ENCODE measurements at regions not wholly inside any gene's neighbourhood (a gene's known extent, or its start where the extent isn't known, plus 50 kb on each side); places are given as distances from the start of the nearest gene placed in this dataset.
"Not testable (repeated sequence)": the region's sequence is repeated elsewhere in the genome, so short reads cannot be mapped to it uniquely, and the experiment has no call there.

DNA sequence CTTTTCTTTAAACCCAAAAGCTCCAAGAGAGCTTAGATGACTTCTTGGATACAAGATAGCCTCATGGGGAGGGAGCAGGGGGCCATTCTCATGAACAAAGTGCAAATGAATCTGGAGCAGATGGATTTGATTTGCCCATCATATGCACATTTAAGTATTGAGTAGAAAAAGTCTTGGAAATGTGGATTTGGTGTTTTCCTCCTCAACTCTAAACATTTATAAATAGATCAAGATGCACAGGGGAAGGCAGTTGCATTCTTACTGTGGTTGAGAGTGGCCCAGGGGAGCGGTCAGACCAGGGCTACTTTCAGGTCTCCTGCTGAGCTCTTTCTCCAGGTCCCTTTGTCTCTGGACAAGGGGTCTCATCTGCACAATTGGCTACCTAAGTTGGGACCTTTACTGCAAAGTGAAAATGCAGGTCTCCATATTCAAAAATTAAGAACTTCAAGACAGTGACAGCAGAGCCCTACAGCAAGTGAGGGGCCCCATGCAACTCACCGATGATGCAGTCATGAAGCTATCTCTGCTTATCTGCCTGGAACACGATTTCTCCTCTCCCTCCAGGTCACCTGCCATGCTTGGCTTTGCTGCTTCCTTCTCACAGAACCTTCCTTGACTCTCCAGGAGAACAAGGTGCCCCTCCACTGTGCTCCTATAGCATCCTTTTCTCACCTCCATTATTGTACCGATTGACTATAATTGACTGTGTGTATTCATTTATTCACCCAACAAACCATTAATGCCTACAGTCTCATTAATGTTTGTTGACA, 145.4 kb downstream of the LPIN1 start:
- intact Hi-C loops (cut with DNase I; ENCODE audit: low total_unique reads), result no loop called here
- WGBS, 2 donors, result 88% methylated on average over 4 of the region's 4 CpGs
- no peak for DNase-seq (ENCODE audit: low spot score in 2 of 2)
- H3K4me3 ChIP-seq (ENCODE audit: low read depth, poor library complexity, severe bottlenecking), result no peak overlapping the region
- no peak for TF ChIP-seq POLR2A (IDR thresholded peaks at IDR 0.05)
- TF ChIP-seq, protein P1, sequence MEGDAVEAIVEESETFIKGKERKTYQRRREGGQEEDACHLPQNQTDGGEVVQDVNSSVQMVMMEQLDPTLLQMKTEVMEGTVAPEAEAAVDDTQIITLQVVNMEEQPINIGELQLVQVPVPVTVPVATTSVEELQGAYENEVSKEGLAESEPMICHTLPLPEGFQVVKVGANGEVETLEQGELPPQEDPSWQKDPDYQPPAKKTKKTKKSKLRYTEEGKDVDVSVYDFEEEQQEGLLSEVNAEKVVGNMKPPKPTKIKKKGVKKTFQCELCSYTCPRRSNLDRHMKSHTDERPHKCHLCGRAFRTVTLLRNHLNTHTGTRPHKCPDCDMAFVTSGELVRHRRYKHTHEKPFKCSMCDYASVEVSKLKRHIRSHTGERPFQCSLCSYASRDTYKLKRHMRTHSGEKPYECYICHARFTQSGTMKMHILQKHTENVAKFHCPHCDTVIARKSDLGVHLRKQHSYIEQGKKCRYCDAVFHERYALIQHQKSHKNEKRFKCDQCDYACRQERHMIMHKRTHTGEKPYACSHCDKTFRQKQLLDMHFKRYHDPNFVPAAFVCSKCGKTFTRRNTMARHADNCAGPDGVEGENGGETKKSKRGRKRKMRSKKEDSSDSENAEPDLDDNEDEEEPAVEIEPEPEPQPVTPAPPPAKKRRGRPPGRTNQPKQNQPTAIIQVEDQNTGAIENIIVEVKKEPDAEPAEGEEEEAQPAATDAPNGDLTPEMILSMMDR (IDR thresholded peaks at IDR 0.05), result no peak

DNA sequence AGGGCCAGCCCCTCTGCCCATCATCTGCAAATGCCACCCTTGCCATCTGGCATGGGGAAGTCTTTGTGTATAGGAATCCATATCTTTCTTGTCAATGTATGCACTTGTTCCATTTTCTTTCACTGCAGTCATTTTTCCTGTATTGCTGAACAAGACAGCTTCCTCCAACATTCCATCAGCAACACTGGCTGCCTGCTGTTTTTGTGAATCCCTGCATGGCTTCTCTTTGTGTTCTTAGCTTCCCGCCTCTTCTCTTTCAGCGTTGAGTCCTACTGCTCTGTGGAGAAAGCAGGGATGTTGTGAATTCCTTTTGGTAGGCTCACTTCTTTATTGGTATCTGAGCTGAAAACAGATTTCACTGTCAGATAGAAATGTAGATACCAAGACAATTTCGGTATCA, 150.0 kb downstream of the LPIN1 start:
- 80 to 83% methylated on average over 3 of the region's 3 CpGs for WGBS, 2 donors
- intact Hi-C loops (cut with DNase I; ENCODE audit: low total_unique reads), result no loop called here
- no peak overlapping the region for H3K4me3 ChIP-seq (ENCODE audit: low read depth, poor library complexity, severe bottlenecking)
- no peak for DNase-seq (ENCODE audit: low spot score in 2 of 2)
- TF ChIP-seq, protein P1 (IDR thresholded peaks at IDR 0.05), result no peak
- TF ChIP-seq POLR2A (IDR thresholded peaks at IDR 0.05), result no peak

DNA sequence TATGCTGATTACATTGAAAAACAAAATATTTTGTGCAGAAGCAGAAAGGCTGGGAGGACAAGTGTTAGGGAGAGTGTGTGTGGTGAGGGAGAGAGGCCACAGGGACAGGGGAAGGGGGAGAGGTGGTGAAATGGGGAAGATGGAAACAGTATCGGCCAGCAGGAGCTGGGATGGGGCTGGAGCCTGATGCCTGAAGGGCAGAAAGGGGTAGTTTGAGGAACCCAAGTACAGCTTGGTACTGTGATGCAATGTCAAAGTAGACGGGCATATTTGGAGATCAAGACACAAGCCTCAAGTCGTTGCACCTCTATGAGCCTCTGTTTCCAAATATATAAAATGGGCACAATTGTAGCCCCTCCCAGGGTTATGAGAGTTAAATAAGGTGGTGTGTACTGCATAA, 152.1 kb downstream of the LPIN1 start:
- 85 to 91% methylated on average over 3 of the region's 3 CpGs for WGBS, 2 donors
- intact Hi-C loops (cut with DNase I; ENCODE audit: low total_unique reads), result no loop called here
- no peak overlapping the region for H3K4me3 ChIP-seq (ENCODE audit: low read depth, poor library complexity, severe bottlenecking)
- no peak for DNase-seq (ENCODE audit: low spot score in 2 of 2)
- no peak for TF ChIP-seq POLR2A (IDR thresholded peaks at IDR 0.05)
- TF ChIP-seq, protein P1 (IDR thresholded peaks at IDR 0.05), result no peak

DNA sequence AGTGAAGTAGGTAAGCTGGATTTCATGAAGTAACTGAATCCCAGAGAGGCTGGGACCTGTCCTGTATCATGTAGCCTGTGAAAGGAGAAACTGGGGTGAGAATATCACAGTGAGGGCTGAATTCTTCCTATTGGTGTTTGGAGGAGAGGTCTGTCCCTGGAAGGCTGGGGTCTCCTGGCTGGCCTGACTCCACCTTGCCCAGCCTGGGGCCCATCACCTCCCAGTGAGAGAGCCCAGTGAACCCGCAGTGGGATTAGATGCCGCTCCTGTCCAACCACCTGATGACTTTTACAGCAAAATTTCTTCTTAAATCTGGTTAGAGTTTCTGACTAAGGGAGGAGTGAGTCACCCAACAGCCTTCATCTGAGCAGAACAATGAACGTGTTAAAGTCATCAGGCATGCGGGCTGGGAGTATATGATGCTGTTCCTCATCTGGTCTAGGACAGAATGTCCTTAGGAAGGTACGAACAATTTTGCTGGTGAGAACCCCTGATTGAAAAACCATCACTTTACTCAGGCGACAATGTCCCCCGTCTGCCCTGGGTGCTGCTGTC, 152.9 kb downstream of the LPIN1 start:
- H3K4me3 ChIP-seq (ENCODE audit: low read depth, poor library complexity, severe bottlenecking), result no peak overlapping the region
- 75 to 77% methylated on average over 7 of the region's 7 CpGs for WGBS, 2 donors
- no peak for DNase-seq (ENCODE audit: low spot score in 2 of 2)

DNA sequence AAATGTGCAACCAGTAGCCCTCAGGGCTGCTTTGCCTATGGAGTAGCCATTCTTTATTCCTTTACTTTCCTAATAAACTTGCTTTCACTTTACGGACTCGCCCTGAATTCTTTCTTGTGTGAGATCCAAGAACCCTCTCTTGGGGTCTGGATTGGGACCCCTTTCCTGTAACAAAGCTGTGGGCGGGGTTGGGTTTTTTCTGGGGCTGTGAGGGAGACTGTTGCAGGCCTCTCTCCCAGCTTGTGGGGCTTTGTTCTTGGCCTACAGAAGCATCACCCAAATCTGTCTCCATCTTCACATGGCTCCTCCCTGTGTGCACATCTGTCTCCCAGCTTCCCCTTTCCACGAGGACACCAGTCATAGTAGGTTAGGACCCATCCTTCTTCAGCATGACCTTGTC, 154.5 kb downstream of the LPIN1 start:
- 79 to 81% methylated on average over 4 of the region's 4 CpGs for WGBS, 2 donors
- intact Hi-C loops (cut with DNase I; ENCODE audit: low total_unique reads); DNase-seq (ENCODE audit: low spot score in 2 of 2); H3K4me3 ChIP-seq (ENCODE audit: low read depth, poor library complexity, severe bottlenecking): not testable (repeated sequence)

More for the DNA sequence above, 152.9 kb downstream of the LPIN1 start:
- TF ChIP-seq, protein P1 (IDR thresholded peaks at IDR 0.05), result no peak
- no peak for TF ChIP-seq POLR2A (IDR thresholded peaks at IDR 0.05)
- intact Hi-C loops (cut with DNase I; ENCODE audit: low total_unique reads), result no loop called here

DNA sequence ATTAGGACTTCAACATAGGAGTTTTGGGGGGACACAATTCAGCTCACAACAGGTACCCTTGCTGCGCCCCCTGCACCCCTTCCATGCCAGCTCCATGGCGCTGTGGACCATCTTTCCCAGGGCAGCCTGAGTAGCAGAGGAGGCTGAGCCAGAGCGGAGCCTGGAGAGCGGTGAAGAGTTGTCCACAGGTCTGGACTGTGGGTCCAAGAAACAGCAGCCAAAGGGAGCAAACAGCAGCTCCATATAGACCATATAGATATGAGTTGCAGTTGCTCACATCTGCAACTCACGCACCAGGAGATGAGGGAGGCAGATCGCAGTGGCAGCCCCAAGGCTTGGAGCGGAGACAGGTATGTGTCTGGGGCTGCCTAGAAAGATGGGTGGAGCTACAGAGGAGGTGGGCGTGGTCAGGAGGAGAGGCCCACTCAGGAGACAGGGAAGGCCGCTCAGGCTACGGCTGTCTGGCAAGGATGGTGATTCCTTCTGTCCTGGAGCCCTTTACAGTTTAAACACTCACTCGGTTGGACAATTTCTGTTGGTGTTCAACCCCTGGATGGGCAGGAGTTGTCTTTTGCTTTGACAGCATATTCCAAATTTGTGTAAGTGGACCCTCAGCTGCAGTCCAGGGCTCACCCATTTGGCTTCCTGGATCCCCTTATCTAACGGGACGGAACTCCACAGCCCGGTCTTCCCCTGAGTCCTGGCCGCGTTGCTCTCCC, 155.1 kb downstream of the LPIN1 start:
- H3K4me3 ChIP-seq (ENCODE audit: low read depth, poor library complexity, severe bottlenecking), result no peak overlapping the region
- WGBS, 2 donors, result 90 to 93% methylated on average over 16 of the region's 16 CpGs
- DNase-seq (ENCODE audit: low spot score in 2 of 2), result no peak
- no peak for TF ChIP-seq POLR2A (IDR thresholded peaks at IDR 0.05)
- intact Hi-C loops (cut with DNase I; ENCODE audit: low total_unique reads), result loop anchor here (2.0 kb wide), 1 partner anchor 27 kb away; no protein-coding TSS in a partner anchor
